Stomach (tissue), 4 donors: ENCODE measurements at regions not wholly inside any gene's neighbourhood (a gene's known extent, or its start where the extent isn't known, plus 50 kb on each side); places are given as distances from the start of the nearest gene placed in this dataset.

Experiments
- CTCF ChIP-seq, 7 experiments: fragments of 450-650 bp in 4 of 7; fragments of 200-600 bp in 3 of 7; sonication (generic) in 3 of 7; IDR thresholded peaks; one replicate each; pipeline ENCODE4 v1.5.1; 2016 to 2019; ENCODE audit warnings: antibody characterized with exemption in 7 of 7, control low read depth in 2 of 7, mild to moderate bottlenecking in 1 of 7
- POLR2A ChIP-seq, 4 donors: fragments of 450-650 bp; IDR thresholded peaks; one replicate each; pipeline ENCODE4 v1.6.1; 2016; ENCODE audit warnings: antibody characterized with exemption in 4 of 4, control low read depth in 2 of 4, mild to moderate bottlenecking in 1 of 4, moderate library complexity in 1 of 4
- POLR2AphosphoS5 ChIP-seq, 3 donors: sonication (generic); formaldehyde crosslinking; IDR thresholded peaks; one replicate each; pipeline ENCODE4 v1.6.1; 2016; ENCODE audit warnings: antibody characterized with exemption in 3 of 3

GRCh38 chrX:108795240-108795639 is 58.9 kb upstream of the IRS4 start:
- no peak for TF ChIP-seq CTCF (IDR thresholded peaks at IDR 0.05)
- TF ChIP-seq POLR2AphosphoS5 (IDR thresholded peaks at IDR 0.05), result no peak
- no peak for TF ChIP-seq POLR2A (IDR thresholded peaks at IDR 0.05)
